ENCODE measurements at regions not wholly inside any gene's neighbourhood (a gene's known extent, or its start where the extent isn't known, plus 50 kb on each side); places are given as distances from the start of the nearest gene placed in this dataset.
"Not testable (repeated sequence)": the region's sequence is repeated elsewhere in the genome, so short reads cannot be mapped to it uniquely, and the experiment has no call there.

DNA sequence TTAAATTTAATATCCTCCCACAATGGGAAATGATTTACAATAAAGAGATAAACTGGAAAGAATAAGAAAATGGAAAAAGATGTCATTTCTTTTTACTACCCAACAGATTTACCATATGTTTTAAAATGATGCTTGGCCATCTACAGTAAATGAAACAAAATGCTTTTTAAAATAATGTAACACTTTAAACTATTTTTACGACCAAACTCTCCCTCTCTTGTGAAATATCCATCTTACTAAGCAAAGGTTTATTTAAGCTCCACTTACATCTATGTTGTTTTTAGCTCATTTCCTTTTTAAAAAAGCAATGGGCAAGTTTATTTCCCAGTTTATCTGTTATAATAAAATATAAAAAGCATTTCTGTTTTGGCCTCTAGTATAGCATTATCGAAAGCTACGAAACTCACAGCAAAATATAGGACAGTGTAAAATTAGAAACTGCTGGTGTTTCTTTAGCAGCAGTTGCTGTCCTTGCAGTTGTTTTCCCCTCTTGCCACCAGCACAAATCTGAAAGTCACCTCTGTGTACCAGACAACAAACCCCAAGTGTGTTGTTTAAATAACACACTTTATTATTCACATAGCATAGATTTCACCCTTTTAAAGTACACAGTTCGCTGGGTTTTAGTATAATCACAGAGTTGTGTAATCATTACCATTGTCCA, 195.1 kb downstream of the CDRT15L2 start:
- no peak for DNase-seq

DNA sequence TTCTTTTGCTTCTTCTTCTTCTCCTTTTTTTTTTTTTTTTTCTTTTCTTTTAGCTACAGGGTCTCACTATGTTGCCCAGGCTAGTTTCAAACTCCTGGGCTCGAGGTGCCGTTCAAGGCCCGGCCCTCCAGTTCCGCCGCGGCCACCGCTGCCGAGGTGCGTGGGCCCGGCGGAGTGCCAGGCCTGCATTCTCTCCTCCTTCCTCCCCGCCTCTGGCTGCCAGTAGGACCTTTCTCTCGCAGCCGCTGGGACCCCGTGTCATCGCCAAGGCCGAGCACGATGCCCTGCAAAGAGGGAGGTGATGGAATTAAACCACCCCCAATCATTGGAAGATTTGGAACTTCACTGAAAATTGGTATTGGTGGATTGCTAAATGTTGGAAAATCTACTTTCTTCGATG, 195.8 kb downstream of the CDRT15L2 start:
- DNase-seq = no peak

DNA sequence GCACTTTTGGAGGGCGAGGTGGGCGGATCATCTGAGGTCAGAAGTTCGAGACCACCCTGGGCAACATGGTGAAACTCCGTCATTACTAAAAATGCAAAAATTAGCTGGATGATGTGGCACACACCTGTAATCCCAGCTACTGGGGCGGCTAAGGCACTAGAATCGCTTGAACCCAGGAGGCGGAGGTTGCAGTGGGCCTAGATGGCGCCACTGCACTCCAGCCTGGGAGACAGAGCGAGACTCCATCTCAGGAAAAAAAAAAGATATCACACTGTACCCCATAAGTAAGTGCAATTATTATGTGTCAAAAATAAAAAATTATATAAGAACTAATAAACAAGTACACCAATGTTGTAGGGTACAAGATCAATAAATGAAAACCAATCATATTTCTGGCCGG, 200.0 kb downstream of the CDRT15L2 start:
- no peak for DNase-seq

DNA sequence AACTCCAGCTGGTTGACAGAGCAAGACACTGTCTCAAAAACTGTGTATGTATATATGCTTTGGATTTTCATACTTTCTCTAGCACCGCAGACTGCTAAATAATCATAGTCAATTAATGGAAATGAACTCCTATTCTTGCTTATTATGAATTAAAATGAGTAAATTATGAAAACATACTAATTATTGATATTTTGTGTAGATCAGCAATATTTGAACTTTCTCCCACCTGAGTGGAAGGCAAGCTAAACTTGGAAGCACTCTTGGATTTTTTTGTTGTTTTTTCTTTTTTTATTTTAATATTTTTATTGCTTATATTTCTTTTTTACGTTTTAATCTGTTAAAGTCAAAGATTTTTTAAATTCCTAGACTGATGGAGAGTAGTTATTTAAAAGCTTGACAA, 201.7 kb downstream of the CDRT15L2 start:
- no peak for DNase-seq

DNA sequence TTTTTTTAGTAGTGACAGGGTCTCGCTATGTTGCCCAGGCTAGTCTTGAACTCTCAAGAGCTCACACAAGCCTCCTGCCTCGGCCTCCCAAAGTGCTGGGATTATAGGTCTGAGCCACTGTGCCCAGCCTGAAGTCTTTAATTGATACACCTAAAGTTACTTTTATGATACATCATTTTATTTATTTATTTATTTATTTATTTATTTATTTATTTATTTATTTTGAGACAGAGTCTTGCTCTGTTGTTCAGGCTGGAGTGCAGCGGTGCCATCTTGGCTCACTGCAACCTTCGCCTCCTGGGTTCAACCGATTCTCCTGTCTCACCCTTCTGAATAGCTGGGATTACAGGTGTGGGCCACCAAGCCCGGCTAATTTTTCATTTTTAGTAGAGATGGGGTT, 202.3 kb downstream of the CDRT15L2 start:
- not testable (repeated sequence) for DNase-seq

DNA sequence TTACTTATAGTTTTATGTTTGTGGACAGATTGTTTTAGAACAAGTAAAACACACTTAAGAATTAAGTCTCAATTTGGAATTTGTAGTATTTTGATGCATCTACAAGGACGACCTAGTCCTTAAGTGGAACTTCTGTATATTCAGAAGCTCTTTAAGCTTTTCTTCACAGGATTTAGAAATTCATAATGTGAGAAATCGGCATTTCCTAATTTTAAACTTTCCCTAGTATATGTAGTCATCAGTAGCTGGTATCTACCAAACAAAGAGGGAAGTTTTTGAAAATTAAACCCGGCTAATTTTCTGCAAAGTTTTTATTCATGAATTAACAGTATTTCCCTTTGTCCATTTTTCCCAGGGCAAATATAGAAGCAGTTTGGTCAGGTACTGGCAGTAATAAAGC, 203.6 kb downstream of the CDRT15L2 start:
- no peak for DNase-seq

DNA sequence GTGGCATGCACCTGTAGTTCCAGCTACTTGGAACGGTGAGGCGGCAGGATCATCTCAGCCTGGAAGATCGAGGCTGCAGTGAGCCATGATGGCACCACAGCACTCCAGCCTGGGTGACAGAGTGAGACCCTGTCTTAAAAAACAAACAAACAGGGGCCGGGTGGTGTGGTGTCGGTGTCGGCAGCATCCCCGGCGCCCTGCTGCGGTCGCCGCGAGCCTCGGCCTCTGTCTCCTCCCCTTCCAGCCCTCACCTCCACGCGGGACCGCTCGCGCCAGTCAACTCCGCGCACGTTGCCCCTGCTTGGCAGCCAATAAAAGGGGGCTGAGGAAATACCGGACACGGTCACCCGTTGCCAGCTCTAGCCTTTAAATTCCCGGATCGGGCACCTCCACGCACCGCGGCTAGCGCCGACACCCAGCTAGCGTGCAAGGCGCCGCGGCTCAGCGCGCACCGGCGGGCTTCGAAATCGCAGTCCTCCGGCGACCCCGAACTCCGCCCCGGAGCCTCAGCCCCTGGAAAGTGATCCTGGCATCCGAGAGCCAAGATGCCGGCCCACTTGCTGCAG, 204.7 kb downstream of the CDRT15L2 start:
- DNase-seq = no peak

DNA sequence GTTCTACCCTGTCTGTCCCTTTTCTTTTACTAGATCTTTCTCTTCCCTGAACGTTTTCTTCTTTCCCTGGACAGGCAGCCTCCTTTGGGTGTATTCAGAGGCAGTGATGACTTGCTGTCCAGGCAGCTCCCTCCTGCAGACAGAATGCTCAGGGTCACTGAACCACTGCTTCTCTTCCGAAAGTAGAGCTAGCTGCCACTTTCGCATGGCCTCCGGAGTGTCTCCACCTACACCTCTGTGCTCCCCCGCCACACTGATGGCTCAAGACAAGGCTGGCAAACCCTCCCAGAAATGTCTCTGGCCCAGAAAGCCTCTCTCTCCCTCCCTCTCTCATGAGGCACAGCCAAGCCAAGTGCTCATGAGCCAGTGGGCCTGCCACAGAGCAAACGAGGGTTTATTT, 207.8 kb downstream of the CDRT15L2 start:
- DNase-seq = no peak

DNA sequence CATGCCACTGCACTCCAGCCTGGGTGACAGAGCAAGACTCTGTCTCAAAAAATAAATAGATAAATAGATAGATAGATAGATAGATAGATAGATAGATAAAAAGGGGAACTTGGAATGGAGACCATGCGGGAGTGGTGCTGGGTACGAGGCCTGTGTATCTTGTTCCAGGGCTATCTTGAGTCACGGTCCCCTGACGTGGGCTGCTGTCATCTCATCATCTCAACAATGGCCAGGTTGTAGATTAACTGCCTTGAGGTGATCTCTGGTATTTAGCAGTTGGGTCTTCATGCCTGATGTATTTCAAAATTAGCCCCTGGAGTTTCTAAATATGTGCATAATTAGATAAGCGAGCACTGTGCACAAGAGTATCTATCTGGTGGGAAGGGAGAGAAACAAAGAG, 212.1 kb downstream of the CDRT15L2 start:
- no peak for DNase-seq

DNA sequence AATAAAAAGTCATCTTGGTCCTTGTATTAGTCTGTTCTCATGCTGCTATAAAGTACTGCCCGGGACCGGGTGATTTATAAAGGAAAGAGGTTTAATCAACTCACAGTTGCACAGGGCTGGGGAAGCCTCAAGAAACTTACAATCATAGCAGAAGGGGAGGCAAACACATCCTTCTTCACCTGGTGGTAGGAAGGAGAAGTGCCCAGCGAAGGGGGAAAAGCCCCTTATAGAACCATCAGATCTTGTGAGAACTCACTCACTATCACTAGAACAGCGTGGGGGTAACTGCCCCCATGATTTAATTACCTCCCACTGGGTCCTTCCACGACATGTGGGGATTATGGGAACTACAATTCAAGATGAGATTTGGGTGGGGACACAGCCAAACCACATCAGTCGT, 215.0 kb downstream of the CDRT15L2 start:
- not testable (repeated sequence) for DNase-seq

DNA sequence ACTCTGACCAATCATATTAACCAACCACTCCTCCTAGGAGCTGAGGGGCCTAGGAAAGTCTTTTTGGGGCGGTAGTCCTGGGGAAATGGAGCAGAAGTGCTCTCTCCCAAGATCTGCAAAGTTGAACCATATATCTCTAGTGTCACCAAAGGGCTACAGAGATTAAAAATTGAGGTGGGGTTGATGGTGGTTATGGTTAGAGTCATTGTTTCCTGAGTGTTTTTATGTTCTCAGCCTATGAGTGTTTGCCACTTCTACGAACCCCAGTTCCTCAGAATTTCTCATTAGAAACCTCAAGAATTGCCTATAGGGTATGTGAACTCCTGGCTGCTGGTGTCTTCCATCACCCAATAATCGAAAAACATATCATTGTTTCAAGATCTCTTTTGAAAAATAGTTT, 217.8 kb downstream of the CDRT15L2 start:
- no peak for DNase-seq

DNA sequence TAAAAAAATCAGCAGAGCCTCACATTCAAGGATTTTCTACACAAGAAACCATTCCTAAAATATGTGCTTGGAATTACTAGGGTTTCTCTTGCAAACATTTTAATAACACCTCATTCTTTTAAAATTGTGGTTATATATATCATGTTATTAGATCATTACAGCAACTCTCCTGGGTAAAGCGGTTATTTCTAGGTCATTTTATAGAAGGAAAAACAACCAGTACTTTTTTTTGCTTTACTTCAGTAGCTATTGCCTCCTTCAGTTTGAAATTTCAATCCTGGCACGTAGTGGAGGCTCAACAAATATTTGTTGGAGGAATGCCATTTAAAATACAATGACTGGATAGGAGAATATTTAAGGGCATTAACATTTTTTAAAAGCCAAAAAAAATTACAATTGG, 220.6 kb downstream of the CDRT15L2 start:
- no peak for DNase-seq

DNA sequence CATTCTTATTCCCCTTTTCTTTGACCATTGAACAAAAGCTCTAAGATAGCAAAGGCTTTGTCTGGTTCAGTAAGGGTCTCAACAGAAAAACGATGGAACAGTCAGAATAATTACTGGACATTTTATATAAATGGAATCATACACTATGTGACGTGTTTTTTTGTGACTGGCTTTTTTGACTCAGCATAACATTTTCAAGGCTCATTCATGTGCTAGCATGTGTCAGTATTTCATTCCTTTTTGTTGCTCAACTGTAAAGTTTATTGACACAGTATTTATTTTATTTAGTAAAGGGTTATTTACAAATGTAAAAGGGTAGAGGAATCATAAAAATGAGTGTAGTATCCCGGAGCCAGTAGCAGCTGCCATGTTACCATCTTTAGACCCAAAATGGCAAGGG, 226.2 kb downstream of the CDRT15L2 start:
- no peak for DNase-seq

DNA sequence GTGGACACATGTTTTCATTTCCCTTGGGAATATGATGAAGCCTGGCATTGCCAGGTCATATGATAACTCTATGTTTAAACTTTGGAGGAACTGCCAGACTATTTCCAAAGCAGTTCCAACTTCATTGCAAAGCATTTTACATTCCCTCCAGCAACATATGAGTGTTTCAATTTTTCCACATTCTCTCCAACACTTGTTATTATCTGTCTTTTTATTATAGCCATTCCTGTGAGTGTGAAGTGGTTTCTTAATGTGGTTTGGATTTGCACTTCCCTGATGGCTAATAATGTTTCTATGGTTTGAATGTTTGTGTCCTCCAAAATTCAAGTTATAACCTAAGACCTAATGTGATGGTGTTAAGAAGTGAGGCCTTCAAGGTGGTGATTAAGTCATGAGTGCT, 228.0 kb downstream of the CDRT15L2 start:
- DNase-seq = not testable (repeated sequence)

DNA sequence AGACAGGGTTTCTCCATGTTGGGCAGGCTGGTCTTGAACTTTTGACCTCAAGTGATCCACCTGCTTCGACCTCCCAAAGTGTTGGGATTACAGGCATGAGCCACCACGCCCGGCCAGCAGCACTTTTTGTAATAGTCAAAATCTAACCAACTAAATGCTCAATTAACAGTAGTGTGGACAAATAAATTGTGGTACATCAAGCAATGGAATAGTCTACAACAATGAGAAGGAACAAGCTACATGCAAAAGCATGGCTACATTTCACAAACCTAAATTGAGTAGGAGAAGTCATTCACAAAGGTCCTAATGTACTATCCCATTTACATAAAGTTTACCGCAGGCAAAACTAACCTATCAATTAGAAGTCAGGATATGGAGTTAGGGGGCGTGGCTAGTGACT, 227.4 kb downstream of the USP22 start:
- DNase-seq = not testable (repeated sequence)

DNA sequence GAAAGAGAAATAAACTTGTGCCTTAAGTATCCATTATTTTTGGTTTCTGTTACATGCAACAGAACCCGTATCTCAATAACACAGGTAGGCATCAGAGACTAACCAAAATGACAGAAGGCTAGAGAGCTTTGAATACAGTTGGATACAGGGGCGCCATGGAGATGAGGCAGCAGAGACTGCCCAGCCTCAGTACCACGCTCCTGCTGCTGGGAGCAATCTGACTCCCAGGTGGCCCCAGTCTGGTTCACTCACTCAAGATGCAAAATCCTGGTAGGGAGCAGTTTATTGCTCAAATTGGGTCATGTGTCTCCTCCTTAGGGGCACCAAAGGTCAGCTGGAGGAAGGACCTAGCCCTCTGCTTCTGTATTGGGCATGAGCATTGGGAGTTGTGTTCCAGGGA, 218.9 kb downstream of the USP22 start:
- DNase-seq = no peak

DNA sequence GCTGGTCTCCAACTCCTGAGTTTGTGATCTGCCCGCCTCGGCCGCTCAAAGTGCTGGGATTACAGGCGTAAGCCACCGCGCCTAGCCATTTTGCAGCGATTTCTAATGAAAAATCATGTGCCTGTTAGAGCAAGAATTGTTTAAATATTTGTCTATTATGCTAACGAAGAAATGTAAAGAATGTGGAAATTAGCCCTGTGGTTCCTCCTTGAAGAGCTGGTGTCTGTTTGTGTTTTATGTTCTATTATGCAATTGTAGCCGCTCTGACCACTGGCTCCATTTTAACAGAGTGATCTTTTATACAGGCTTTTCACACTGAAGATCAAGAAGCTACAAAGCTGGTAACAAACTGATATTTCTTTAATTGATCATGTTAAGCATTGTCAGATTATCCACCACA, 217.3 kb downstream of the USP22 start:
- DNase-seq = no peak

DNA sequence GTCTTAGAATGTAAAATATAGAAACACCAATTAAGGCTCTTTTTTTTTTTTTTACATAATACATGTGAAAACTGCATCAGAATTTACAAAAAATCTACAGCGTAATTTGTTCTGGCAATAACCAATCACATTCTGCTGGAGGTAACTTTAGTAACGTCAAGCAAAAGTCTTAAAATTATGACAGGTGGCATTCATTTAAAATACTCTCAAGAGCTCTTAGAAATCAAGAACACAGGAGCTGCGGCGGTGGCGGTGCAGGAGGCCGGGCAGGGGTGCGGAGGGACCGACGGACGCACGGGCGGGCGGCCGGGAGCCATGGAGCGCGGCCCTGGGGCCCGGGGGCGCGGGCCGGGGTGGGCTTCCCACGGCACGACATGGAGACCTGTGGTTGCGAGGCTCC, 202.4 kb downstream of the USP22 start:
- DNase-seq = not testable (repeated sequence)

DNA sequence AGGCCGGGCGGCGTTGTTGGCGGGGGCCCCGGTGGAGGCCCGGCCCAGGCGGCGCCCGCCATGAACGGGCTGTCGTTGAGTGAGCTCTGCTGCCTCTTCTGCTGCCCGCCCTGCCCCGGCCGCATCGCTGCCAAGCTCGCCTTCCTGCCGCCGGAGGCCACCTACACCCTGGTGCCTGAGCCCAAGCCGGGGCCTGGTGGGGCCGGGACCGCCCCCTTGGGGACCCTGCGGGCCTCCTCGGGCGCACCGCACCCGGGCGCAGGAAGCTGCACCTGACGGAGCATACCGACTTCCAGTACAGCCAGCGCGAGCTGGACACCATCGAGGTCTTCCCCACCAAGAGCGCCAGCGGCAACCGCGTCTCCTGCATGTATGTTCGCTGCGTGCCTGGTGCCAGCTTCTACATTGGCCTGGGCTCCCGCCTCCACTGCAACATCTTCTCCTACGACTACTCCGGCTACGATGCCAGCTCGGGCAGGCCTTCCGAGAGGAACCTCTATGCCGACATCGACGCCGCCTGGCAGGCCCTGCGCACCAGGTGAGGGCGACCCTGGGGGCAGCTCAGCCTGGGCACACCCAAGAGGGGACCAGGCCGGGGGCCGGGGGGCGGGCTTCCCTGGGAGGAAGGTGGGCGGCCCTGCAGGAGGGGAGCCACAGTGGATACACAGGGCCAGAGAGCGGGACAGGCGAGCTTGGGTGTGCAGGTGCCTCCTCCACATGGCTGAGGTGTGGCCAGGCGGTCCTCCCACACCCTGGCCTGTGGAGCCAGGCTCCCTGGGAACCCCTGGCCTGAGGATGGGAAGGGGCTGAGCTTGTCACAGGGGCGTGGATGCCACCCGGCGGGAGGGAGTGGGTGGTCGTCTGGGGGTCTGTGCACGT, 201.6 kb downstream of the USP22 start:
- not testable (repeated sequence) for DNase-seq

DNA sequence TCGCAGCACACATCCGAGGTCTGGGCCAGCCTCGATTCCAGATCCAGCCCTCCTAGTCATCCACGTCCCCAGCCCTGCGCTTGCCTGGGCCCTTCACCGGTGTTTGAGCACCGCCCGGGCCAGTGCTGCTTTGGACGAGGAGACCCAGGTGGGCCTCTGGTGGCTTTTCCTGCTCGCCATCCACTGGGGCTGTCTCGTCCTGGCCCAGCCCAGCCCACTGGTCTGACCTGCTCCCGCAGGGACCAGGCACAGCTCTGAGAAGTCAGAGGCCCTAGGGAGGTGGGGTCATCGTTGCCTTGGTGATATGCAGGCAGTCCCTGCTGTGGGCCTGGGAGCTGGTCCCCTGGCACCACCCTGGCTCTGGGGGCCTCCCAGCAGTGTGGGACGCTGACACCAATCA, 200.8 kb downstream of the USP22 start:
- not testable (repeated sequence) for DNase-seq

DNA sequence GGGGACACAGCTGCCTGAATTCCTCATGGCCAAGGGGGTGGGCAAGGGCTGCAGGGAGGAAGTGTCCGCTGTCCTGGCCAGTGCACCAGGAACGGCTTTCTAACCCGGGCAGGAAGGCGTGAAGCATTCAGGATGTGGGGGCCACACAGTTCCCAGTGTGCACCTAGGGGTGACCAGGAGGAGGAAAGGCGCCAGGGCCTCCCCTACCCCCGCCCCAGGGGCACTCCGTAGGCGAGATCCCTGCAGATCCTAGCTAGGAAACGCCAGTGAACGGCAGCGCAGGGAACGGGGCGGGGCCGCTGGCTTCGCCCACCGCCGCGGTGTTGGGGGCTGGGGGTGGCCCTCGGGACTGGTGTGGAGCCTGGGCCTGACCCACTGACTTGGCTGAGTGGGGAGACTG, 199.6 kb downstream of the USP22 start:
- DNase-seq = not testable (repeated sequence)

DNA sequence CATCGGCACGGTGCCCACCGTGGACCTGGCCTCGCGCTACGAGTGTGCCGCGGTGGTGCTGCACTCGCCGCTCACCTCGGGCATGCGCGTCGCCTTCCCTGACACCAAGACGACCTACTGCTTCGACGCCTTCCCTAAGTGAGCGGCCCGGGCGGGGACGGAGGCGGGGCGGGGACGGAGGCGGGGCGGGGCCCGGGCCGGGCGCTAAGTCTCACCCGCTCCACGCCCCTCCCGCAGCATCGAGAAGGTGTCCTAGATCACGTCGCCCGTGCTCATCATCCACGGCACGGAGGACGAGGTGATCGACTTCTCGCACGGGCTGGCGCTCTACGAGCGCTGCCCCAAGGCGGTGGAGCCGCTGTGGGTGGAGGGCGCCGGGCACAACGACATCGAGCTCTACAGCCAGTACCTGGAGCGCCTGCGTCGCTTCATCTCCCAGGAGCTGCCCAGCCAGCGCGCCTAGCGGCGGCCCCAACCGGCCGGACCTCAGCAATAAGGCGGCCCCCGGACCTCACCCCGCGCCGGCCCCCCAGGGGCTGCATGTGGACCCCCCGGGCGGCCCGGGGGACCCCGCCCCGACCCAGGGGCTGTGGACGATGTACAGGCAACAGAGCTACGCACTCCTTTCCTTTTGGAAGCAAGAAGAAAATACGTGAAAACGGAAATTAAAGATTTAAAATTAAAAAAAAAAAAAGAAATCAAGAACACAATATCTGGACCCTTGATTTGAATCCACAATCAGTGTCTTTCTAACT, 198.8 kb downstream of the USP22 start:
- DNase-seq = peak; percentile 52

DNA sequence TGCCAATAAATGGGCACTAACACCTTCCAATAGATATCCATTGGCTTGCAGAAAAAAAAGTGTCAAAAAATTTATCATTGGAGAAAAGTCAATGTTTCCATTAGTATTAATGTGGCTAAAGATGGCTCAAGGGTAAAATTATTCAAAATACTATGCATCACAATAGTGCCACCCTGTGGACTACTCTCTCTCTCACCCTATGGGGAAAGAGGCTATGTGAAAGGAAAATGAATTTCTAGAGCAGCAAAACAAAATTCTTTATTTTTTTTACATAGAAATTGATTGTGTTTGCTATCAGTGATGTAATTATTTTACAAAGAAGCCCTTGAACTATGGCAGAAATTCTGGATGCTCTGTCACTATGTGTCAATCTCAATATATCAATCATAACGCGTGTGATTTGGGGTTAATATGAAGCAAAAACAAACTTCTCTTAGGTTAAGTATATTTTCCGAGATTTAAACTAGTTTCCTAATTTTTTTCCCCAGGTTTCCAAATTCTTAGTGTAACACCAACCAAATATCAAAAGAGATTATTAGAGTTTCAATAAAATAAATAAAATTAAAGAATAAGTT, 193.9 kb downstream of the USP22 start:
- not testable (repeated sequence) for DNase-seq

Data from CD4-positive, alpha-beta T cell treated with Interleukin-15 for 1 hour (primary cell).